ENCODE measurements at regions not wholly inside any gene's neighbourhood (a gene's known extent, or its start where the extent isn't known, plus 50 kb on each side); places are given as distances from the start of the nearest gene placed in this dataset.

GRCh38 chr11:81987829-81988472 is 745.7 kb downstream of the FAM181B start:
- no peaks in the 10 kb centered on the region for H3K9me3 ChIP-seq
- H3K36me3 ChIP-seq (ENCODE audit: low read depth, missing control alignments): no peaks in the 10 kb centered on the region
- intact Hi-C loops (cut with DNase I; ENCODE audit: low total_unique reads): no loop called here
- peak overlapping the region; percentile 68 to 81 for H3K27ac ChIP-seq
- DNase-seq: peak; percentile 90
- TF ChIP-seq POLR2A (IDR thresholded peaks at IDR 0.05): no peak
- TF ChIP-seq CTCF (IDR thresholded peaks at IDR 0.05): no peak
- no peak overlapping the region for H3K4me3 ChIP-seq
- peaks cover 13% of the 10 kb centered on the region for H3K4me1 ChIP-seq
- WGBS, 2 donors: 55 to 76% methylated on average over 3 of the region's 3 CpGs
- no peaks in the 10 kb centered on the region for H3K27me3 ChIP-seq

- no peaks in the 10 kb centered on the region for H3K9me3 ChIP-seq
- DNase-seq: no peak
- peaks cover 13% of the 10 kb centered on the region for H3K4me1 ChIP-seq
- TF ChIP-seq POLR2A (IDR thresholded peaks at IDR 0.05) (no peak), CTCF (IDR thresholded peaks at IDR 0.05) (no peak)
- intact Hi-C loops (cut with DNase I; ENCODE audit: low total_unique reads): no loop called here
- no peaks in the 10 kb centered on the region for H3K36me3 ChIP-seq (ENCODE audit: low read depth, missing control alignments)
- H3K27ac ChIP-seq: peak overlapping the region; percentile 5 to 65
- 84 to 88% methylated on average over 17 to 29 of the region's 31 CpGs for WGBS, 2 donors
- H3K4me3 ChIP-seq: no peak overlapping the region
- H3K27me3 ChIP-seq: no peaks in the 10 kb centered on the region
Observed at GRCh38 chr11:81986556-81987161, 747.0 kb downstream of the FAM181B start.

DNA sequence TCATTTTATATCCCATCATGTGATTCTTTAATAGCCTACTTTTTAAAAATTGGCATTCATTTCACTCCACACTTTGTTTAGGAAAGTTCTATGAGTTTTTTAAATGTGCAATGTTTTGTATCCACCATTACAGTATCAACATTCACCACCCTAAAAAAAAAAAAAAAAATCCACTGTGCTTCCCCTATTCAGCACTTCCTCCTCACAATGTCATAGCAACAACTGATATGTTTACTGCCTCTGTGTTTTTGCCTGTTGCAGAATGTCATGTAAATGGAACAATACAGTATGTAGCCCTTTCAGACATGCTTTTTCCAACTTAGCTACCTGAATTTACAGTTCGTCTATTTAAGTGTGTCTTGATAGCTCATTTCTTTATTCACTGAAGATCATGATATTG is 754.2 kb downstream of the FAM181B start:
- Histone ChIP-seq H3K4me1 (no peaks in the 10 kb centered on the region), H3K27me3 (no peaks in the 10 kb centered on the region), H3K4me3 (no peak overlapping the region), H3K36me3 (ENCODE audit: low read depth, missing control alignments) (no peaks in the 10 kb centered on the region), H3K27ac (no peak overlapping the region), H3K9me3 (no peaks in the 10 kb centered on the region)
- no peak for DNase-seq
- TF ChIP-seq CTCF (IDR thresholded peaks at IDR 0.05) (no peak), POLR2A (IDR thresholded peaks at IDR 0.05) (no peak)
- WGBS, 2 donors: 92 to 95% methylated on average over 1 of the region's 1 CpG
- intact Hi-C loops (cut with DNase I; ENCODE audit: low total_unique reads): no loop called here

DNA sequence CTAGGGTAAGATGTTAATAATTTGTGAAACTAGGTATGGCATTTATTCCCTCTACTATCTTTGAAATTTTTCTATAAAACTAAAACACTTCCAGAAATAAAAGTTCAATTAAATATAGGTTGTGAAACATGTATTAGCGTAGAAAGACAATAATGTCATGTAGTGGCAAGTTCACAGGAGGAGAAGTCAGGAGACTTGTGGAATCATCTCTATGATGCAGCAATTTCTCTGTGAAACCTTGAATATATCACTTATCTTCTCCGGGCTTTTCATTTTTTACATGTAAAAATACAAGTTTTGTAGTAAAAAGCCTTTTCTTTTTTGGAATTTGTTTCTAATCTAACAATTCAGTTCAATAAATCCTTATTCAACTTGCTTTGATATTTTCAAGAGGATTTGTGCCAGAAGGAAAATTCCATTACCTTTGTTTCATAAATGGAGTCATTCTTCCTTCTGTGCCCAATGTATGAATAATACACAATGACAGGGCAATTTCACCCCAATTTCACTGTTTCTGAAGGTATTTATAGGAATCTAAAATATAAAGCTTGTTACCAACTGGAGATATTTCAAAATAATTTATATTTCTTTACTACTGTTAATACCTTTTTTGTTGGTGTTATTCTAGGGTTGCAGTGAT is 758.3 kb downstream of the FAM181B start:
- Histone ChIP-seq H3K4me3 (no peak overlapping the region), H3K27me3 (no peaks in the 10 kb centered on the region), H3K9me3 (no peaks in the 10 kb centered on the region), H3K27ac (no peak overlapping the region), H3K36me3 (ENCODE audit: low read depth, missing control alignments) (no peaks in the 10 kb centered on the region), H3K4me1 (no peaks in the 10 kb centered on the region)
- DNase-seq: no peak
- intact Hi-C loops (cut with DNase I; ENCODE audit: low total_unique reads): no loop called here
- WGBS, 2 donors: 90 to 92% methylated on average over 2 of the region's 2 CpGs
- no peak for TF ChIP-seq POLR2A (IDR thresholded peaks at IDR 0.05)
- no peak for TF ChIP-seq CTCF (IDR thresholded peaks at IDR 0.05)
